CMK (cell line): ENCODE measurements at regions not wholly inside any gene's neighbourhood (a gene's known extent, or its start where the extent isn't known, plus 50 kb on each side); places are given as distances from the start of the nearest gene placed in this dataset.

Source experiments
- DNase-seq: peaks from one replicate; pipeline ENCODE4 v3.0.0-alpha.2; 2010; ENCODE audit warnings: low read depth

- no peak for DNase-seq
Observed at GRCh38 chr5:68431186-68431585, 215.6 kb downstream of the PIK3R1 start.

- DNase-seq: no peak
Observed at GRCh38 chr5:68431601-68432337, 216.2 kb downstream of the PIK3R1 start.

- no peak for DNase-seq
Observed at GRCh38 chr5:68432682-68433081, 217.1 kb downstream of the PIK3R1 start.

- DNase-seq: no peak
Observed at GRCh38 chr5:68433526-68433922, 218.0 kb downstream of the PIK3R1 start.

GRCh38 chr5:68433923-68434879 lies 218.6 kb downstream of the PIK3R1 start:
- no peak for DNase-seq

- no peak for DNase-seq
Observed at GRCh38 chr5:68435611-68436010, 220.1 kb downstream of the PIK3R1 start.

- no peak for DNase-seq
Observed at GRCh38 chr5:68436686-68437520, 221.3 kb downstream of the PIK3R1 start.

GRCh38 chr5:68438876-68439275 lies 223.3 kb downstream of the PIK3R1 start:
- DNase-seq: no peak

GRCh38 chr5:68440245-68440644 lies 224.7 kb downstream of the PIK3R1 start:
- DNase-seq: no peak

- DNase-seq: no peak
Observed at GRCh38 chr5:68440651-68441050, 225.1 kb downstream of the PIK3R1 start.

- no peak for DNase-seq
Observed at GRCh38 chr5:68441309-68442073, 225.9 kb downstream of the PIK3R1 start.

- no peak for DNase-seq
Observed at GRCh38 chr5:68443091-68443490, 227.5 kb downstream of the PIK3R1 start.

- DNase-seq: no peak
Observed at GRCh38 chr5:68444048-68444447, 228.5 kb downstream of the PIK3R1 start.

- DNase-seq: no peak
Observed at GRCh38 chr5:68444833-68445232, 229.3 kb downstream of the PIK3R1 start.

GRCh38 chr5:68445257-68446069 lies 229.9 kb downstream of the PIK3R1 start:
- DNase-seq: no peak

GRCh38 chr5:68446070-68446357 lies 230.5 kb downstream of the PIK3R1 start:
- DNase-seq: no peak

GRCh38 chr5:68446487-68446894 lies 230.9 kb downstream of the PIK3R1 start:
- no peak for DNase-seq

GRCh38 chr5:68447136-68447929 lies 231.8 kb downstream of the PIK3R1 start:
- no peak for DNase-seq

GRCh38 chr5:68449380-68449779 lies 233.8 kb downstream of the PIK3R1 start:
- no peak for DNase-seq

GRCh38 chr5:68450245-68450852 lies 234.8 kb downstream of the PIK3R1 start:
- no peak for DNase-seq
